HUES6 (cell line): ENCODE measurements at regions not wholly inside any gene's neighbourhood (a gene's known extent, or its start where the extent isn't known, plus 50 kb on each side); places are given as distances from the start of the nearest gene placed in this dataset.

Experiments
- H3K27ac ChIP-seq: 2 replicates; pipeline ENCODE4 v1.7.0; 2013; ENCODE audit warnings: low read depth, mild to moderate bottlenecking, low read length, inconsistent platforms
- H3K27me3 ChIP-seq: 2 replicates; pipeline ENCODE4 v1.6.1; 2013; ENCODE audit warnings: low read length; ENCODE audit not compliant: control insufficient read depth, insufficient read depth
- H3K36me3 ChIP-seq: 2 replicates; pipeline ENCODE4 v1.6.1; 2013; ENCODE audit warnings: low read length; ENCODE audit not compliant: control insufficient read depth, insufficient read depth
- H3K4me1 ChIP-seq: 2 replicates; pipeline ENCODE4 v1.6.1; 2013; ENCODE audit warnings: low read length; ENCODE audit not compliant: control insufficient read depth, insufficient read depth
- H3K4me3 ChIP-seq: 2 replicates; pipeline ENCODE4 v1.5.1; 2013; ENCODE audit warnings: low read depth, low read length
- H3K9ac ChIP-seq: one replicate; pipeline ENCODE4 v1.6.1; 2013; ENCODE audit warnings: mild to moderate bottlenecking, low read length
- H3K9me3 ChIP-seq: 2 replicates; pipeline ENCODE4 v1.6.1; 2013; ENCODE audit warnings: low read depth, low read length; ENCODE audit not compliant: control insufficient read depth, insufficient read depth

DNA sequence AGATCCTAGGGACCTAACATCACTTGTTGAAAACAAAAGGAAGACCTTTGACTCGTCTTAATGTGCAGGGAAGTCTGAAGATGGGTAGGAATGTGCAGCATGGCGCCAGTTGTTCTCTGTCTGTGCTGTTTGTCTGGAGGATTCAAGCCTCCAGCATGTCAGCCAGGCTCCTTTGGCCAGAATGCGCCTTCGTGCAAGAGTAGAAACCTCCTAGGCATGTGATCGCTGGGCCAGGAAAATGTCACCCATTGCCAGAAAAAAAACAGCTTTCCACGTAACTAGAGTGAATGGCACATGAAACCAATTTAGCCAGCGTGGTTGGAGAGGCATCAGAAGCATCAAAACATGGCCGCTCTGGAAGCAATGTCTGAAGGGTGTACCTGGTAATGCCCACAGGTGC lies 132.7 kb downstream of the EDN1 start:
- no peak overlapping the region for H3K4me3 ChIP-seq
- peaks cover 15% of the 10 kb centered on the region for H3K4me1 ChIP-seq
- H3K9me3 ChIP-seq: no peaks in the 10 kb centered on the region; the same call in 1 of the 2 replicates
- H3K36me3 ChIP-seq: no peaks in the 10 kb centered on the region
- no peaks in the 10 kb centered on the region for H3K27me3 ChIP-seq
- no peak overlapping the region for H3K9ac ChIP-seq
- H3K27ac ChIP-seq: no peak overlapping the region

DNA sequence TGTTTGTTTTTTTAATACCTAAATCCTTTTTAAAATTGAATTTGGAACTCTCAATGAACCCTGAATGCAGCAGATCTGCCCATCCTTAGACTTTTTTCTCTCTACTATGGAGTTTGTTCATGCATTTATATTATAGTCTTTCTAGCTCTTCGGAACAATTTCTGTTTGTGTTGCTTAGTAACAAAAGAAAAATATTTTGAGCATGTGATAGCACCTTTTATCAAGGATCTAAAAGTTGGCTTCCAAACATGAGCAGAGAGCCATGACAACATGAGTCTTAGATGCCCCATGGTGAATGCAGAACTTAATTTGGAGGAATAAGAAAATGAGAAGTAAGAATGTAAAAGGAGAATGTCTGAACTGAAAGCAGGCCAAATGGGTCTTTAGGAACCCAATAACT lies 133.7 kb downstream of the EDN1 start:
- no peaks in the 10 kb centered on the region for H3K27me3 ChIP-seq

DNA sequence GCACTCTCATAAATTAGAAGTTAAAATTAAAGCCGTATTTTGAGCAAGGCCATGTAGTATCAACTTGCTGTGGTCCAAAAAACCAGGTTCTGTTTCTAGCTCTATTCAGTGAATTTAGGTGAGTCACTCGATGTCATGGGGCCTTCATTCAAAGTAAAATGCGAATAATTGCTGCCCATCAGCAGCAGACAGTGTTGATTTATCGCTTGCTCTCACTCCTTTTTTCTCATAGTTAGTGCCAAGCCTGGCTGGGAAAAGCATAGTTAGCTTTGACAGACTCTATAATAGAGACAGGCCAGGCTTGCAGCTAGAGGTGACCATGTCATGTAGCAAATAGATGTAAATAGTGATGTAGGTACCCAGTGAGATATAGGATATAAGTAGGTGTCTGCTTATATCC lies 136.0 kb downstream of the EDN1 start:
- no peak overlapping the region for H3K9ac ChIP-seq
- no peak overlapping the region for H3K27ac ChIP-seq

More for the DNA sequence above, 133.7 kb downstream of the EDN1 start:
- H3K27ac ChIP-seq: no peak overlapping the region
- peaks cover 15% of the 10 kb centered on the region for H3K4me1 ChIP-seq
- H3K4me3 ChIP-seq: no peak overlapping the region
- H3K9me3 ChIP-seq: no peaks in the 10 kb centered on the region; the same call in 1 of the 2 replicates
- H3K9ac ChIP-seq: no peak overlapping the region
- no peaks in the 10 kb centered on the region for H3K36me3 ChIP-seq

DNA sequence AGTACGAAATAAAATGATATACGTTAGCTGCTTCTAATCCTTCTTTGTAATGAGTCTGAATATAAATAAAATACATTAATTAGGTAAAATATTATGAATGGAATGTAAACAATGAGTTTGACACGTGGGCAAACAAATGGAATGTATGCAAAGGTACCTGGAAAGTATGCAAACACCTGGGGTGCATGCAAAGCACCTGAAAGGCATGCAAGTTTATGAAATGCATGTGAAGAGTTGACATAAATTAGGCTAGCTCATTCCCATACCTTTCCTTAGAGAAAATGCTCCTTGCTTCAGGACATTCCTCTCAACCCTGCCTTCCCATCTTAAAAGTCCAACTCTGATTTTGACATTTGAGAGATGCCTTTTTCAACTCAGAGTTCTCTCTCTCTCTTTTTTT lies 140.9 kb downstream of the EDN1 start:
- peaks cover 42% of the 10 kb centered on the region for H3K4me1 ChIP-seq
- peaks cover 10% of the 10 kb centered on the region for H3K9me3 ChIP-seq
- H3K27ac ChIP-seq: no peak overlapping the region
- no peaks in the 10 kb centered on the region for H3K36me3 ChIP-seq
- no peak overlapping the region for H3K9ac ChIP-seq
- H3K27me3 ChIP-seq: no peaks in the 10 kb centered on the region
- no peak overlapping the region for H3K4me3 ChIP-seq

More for the DNA sequence above, 136.0 kb downstream of the EDN1 start:
- no peaks in the 10 kb centered on the region for H3K9me3 ChIP-seq
- no peaks in the 10 kb centered on the region for H3K36me3 ChIP-seq
- no peaks in the 10 kb centered on the region for H3K27me3 ChIP-seq
- H3K4me3 ChIP-seq: no peak overlapping the region
- peaks cover 34% of the 10 kb centered on the region for H3K4me1 ChIP-seq

DNA sequence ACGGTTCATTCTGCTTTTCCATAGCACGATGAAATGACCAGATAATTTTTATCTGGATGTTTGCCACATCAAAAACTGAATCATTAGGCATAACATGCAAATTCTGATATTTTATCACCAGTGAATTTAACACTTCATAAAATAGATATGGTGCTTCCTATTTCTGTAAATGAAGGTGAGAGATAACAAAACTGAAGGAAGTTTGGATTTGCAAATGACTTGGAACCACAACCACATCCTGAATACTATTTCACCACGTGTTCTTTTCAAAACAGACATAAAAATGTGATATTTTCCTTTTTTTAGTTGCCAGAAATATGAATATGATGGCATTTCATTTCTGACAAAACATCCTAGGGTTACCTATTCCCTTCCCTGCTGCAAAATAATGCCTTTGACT lies 146.1 kb downstream of the EDN1 start:
- Histone ChIP-seq H3K9ac (no peak overlapping the region), H3K27me3 (no peaks in the 10 kb centered on the region), H3K36me3 (no peaks in the 10 kb centered on the region), H3K4me1 (peaks cover 10% of the 10 kb centered on the region), H3K4me3 (no peak overlapping the region), H3K27ac (no peak overlapping the region), H3K9me3 (peaks cover 12% of the 10 kb centered on the region)

DNA sequence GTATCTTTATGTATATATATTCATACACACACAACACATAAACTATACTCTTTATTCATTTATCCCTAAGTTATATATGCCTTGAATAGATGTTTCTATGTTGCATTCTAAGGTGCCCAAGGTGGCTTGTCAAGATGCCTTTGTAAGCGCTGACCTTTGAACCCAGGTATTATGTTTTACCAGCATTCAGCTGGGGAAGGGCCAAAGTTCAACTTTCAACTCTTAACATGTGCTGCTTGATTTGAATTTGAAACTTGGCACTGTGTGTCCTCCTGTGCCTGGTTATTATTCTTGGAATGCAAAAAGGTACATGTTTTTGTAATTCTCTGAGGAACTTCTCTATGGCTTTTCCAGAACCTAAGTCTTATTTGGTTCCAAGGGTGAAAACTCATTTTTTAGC lies 146.5 kb downstream of the EDN1 start:
- H3K9ac ChIP-seq: no peak overlapping the region
- H3K36me3 ChIP-seq: no peaks in the 10 kb centered on the region
- no peak overlapping the region for H3K4me3 ChIP-seq
- H3K4me1 ChIP-seq: peaks cover 5% of the 10 kb centered on the region
- H3K27me3 ChIP-seq: no peaks in the 10 kb centered on the region
- H3K27ac ChIP-seq: no peak overlapping the region
- H3K9me3 ChIP-seq: peaks cover 12% of the 10 kb centered on the region

DNA sequence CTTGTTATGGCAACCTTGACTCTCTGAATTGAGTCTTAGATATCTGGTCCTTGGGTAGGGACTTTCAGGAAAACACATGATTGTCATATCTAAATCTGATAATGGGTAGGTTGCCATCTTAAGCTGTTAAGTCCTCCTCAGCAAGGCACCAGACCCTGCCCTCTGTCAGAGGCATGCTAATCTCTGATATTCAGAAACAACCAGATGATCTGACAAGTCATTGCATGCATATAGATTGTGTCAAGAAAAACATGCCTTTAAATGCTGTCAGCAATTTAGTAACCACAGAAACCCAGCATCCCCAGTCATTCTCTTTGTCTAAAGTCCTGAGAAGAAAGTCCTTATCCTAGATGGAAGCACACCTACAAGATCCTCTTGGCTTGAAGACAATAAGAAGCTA lies 149.1 kb downstream of the EDN1 start:
- no peak overlapping the region for H3K9ac ChIP-seq
- H3K4me3 ChIP-seq: no peak overlapping the region
- H3K4me1 ChIP-seq: no peaks in the 10 kb centered on the region
- no peak overlapping the region for H3K27ac ChIP-seq
- peaks cover 2% of the 10 kb centered on the region; the same call in 1 of the 2 replicates for H3K9me3 ChIP-seq
- H3K36me3 ChIP-seq: no peaks in the 10 kb centered on the region
- H3K27me3 ChIP-seq: no peaks in the 10 kb centered on the region

DNA sequence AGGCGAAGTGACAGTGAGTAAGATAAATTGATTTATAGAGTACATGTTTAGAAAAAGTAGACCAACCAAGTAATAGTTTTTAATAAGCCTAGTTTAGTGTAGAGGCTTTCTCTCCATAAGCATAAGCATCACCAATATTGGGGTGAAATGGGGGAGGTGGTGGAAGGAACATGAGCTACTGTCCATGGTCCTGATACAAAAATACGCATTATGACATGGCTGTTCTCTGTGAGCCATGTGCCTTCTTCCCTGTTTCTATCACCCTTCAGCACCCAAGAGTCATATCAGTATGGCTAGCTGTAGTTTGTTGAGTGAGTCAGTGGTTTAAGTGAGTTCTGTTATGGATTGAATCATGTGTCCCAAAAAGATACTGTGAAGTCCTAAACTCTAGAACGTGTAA lies 150.8 kb downstream of the EDN1 start:
- H3K27me3 ChIP-seq: no peaks in the 10 kb centered on the region
- H3K4me3 ChIP-seq: no peak overlapping the region
- no peaks in the 10 kb centered on the region for H3K4me1 ChIP-seq
- H3K36me3 ChIP-seq: no peaks in the 10 kb centered on the region
- H3K27ac ChIP-seq: no peak overlapping the region
- no peak overlapping the region for H3K9ac ChIP-seq
- peaks cover 2% of the 10 kb centered on the region; the same call in 1 of the 2 replicates for H3K9me3 ChIP-seq

DNA sequence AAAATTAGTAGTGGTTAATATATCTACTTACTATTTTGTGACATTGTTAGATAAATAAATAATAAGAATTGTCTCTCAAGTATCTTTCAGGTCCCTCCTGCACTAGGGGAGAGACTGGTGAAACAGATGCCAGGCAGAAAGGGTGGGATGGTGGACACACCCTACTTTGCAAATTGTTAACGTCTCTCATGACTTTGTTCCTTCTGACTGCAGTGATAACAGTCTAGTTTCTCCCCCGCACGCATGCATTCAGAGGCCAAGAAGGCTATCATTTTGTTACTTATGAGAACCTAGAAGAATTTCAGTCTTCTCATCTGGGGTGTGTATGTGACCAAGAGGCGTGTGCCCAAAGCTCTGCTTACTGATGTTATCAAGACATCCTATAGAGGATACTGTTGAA lies 152.3 kb downstream of the EDN1 start:
- H3K9ac ChIP-seq: no peak overlapping the region
- H3K27me3 ChIP-seq: no peaks in the 10 kb centered on the region
- H3K27ac ChIP-seq: no peak overlapping the region
- H3K36me3 ChIP-seq: no peaks in the 10 kb centered on the region
- H3K4me1 ChIP-seq: no peaks in the 10 kb centered on the region
- peaks cover 2% of the 10 kb centered on the region; the same call in 1 of the 2 replicates for H3K9me3 ChIP-seq
- H3K4me3 ChIP-seq: no peak overlapping the region

DNA sequence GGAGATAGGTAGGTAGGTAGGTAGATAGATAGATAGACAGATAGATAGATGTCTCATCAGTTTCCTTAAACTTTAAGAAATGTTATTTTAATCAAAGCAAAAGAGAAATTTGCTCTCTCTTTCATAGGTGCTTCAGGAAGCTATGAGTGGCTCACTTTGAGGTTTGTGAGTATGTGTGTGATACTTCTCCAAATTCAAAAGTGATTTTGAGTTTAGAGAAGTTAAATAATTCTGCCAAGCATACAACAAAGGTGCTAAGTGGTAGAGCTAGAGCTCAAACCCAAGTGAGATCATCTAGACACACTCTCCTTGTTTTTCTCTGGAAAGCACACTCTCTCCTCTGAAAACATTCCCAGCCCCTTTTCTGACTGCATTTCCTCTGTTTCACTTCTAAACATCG lies 156.2 kb downstream of the EDN1 start:
- Histone ChIP-seq H3K27ac (no peak overlapping the region), H3K4me1 (no peaks in the 10 kb centered on the region), H3K9me3 (no peaks in the 10 kb centered on the region), H3K27me3 (no peaks in the 10 kb centered on the region), H3K4me3 (no peak overlapping the region), H3K9ac (no peak overlapping the region), H3K36me3 (no peaks in the 10 kb centered on the region)

DNA sequence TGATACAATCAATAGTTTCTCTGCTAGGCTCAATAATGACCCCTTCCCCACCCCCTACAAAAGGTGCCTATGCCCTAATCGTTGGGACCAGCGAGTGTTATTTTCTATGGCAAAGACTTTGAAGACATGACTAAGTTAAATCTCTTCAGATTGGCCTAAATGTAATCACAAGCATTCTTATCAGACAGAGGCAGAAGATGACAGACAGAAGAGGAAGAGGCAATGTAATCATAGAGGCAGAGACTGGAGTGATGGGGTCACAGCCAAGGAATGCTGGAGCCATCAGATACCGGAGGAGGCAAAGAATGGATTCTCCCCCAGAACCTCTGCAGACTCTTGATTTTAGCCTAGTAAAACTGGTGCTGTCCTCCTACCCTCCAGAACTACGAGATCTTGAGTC lies 159.3 kb downstream of the EDN1 start:
- Histone ChIP-seq H3K27me3 (no peaks in the 10 kb centered on the region), H3K9me3 (peaks cover 17% of the 10 kb centered on the region), H3K27ac (no peak overlapping the region), H3K4me3 (no peak overlapping the region), H3K36me3 (no peaks in the 10 kb centered on the region), H3K9ac (no peak overlapping the region), H3K4me1 (no peaks in the 10 kb centered on the region)

DNA sequence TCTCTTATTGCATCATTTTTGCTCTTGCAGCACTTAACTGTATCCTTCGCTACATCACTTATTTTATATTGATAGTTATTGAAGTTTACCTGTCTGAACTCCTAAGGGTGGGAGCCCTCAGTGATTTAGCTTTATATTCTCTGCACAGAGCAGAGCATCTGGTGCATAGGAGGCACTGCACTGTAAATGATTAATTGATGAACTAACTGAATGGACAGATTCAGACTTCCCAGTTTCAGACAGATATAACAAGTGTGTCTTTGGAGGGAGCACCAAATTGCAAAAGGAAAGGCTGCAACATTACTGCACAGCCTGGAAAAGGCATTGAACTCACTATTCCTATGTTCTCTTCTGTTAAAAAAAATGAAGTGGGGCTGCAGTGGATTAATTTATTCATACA lies 160.3 kb downstream of the EDN1 start:
- Histone ChIP-seq H3K4me1 (no peaks in the 10 kb centered on the region), H3K9me3 (peaks cover 26% of the 10 kb centered on the region), H3K4me3 (no peak overlapping the region), H3K9ac (no peak overlapping the region), H3K27me3 (no peaks in the 10 kb centered on the region), H3K27ac (no peak overlapping the region), H3K36me3 (no peaks in the 10 kb centered on the region)
